ENCODE measurements at regions not wholly inside any gene's neighbourhood (a gene's known extent, or its start where the extent isn't known, plus 50 kb on each side); places are given as distances from the start of the nearest gene placed in this dataset.
"Not testable (repeated sequence)": the region's sequence is repeated elsewhere in the genome, so short reads cannot be mapped to it uniquely, and the experiment has no call there.

- ATAC-seq (ENCODE audit: low FRiP score in 2 of 2), result no peak
- no peak overlapping the region for H3K4me3 ChIP-seq
Observed at GRCh38 chr3:69613286-69613685, 126.0 kb upstream of the MITF start.

GRCh38 chr3:69612791-69613190, 126.5 kb upstream of the MITF start:
- Histone ChIP-seq H3K4me1 (no peaks in the 10 kb centered on the region), H3K27me3 (no peaks in the 10 kb centered on the region), H3K9me3 (no peaks in the 10 kb centered on the region), H3K36me3 (no peaks in the 10 kb centered on the region), H3K4me3 (no peak overlapping the region), H3K27ac (no peak overlapping the region)
- ATAC-seq (ENCODE audit: low FRiP score in 2 of 2) (no peak), DNase-seq (no peak)
- WGBS, 2 donors, result 61 to 64% methylated on average over 2 of the region's 2 CpGs
- TF ChIP-seq CTCF (IDR thresholded peaks at IDR 0.05), result no peak
- TF ChIP-seq POLR2AphosphoS5 (IDR thresholded peaks at IDR 0.05), result no peak
- TF ChIP-seq POLR2A (IDR thresholded peaks at IDR 0.05), result no peak
- no peak for TF ChIP-seq EP300 (IDR thresholded peaks at IDR 0.05)

More at GRCh38 chr3:69613286-69613685, 126.0 kb upstream of the MITF start:
- Histone ChIP-seq H3K27me3 (no peaks in the 10 kb centered on the region), H3K4me1 (no peaks in the 10 kb centered on the region), H3K9me3 (no peaks in the 10 kb centered on the region), H3K27ac (no peak overlapping the region), H3K36me3 (no peaks in the 10 kb centered on the region)
- no peak for DNase-seq
- no peak for TF ChIP-seq POLR2A (IDR thresholded peaks at IDR 0.05)
- no peak for TF ChIP-seq CTCF (IDR thresholded peaks at IDR 0.05)
- no peak for TF ChIP-seq EP300 (IDR thresholded peaks at IDR 0.05)
- TF ChIP-seq POLR2AphosphoS5 (IDR thresholded peaks at IDR 0.05), result no peak
- 87 to 94% methylated on average over 5 of the region's 5 CpGs for whole genome bisulfite sequencing, 2 donors

- H3K9me3 ChIP-seq; H3K36me3 ChIP-seq; H3K4me1 ChIP-seq; H3K27ac ChIP-seq; H3K27me3 ChIP-seq; DNase-seq; ATAC-seq (ENCODE audit: low FRiP score in 2 of 2); H3K4me3 ChIP-seq: not testable (repeated sequence)
- 68 to 91% methylated on average over 1 of the region's 1 CpG for whole genome bisulfite sequencing, 2 donors
Observed at GRCh38 chr3:69609566-69609965, 129.7 kb upstream of the MITF start.

- H3K4me1 ChIP-seq, result no peaks in the 10 kb centered on the region
- no peak for TF ChIP-seq EP300 (IDR thresholded peaks at IDR 0.05)
- no peak for TF ChIP-seq POLR2AphosphoS5 (IDR thresholded peaks at IDR 0.05)
- TF ChIP-seq CTCF (IDR thresholded peaks at IDR 0.05), result no peak
- H3K36me3 ChIP-seq, result no peaks in the 10 kb centered on the region
- WGBS, 2 donors, result 63 to 86% methylated on average over 4 of the region's 4 CpGs
- no peak for DNase-seq
- ATAC-seq (ENCODE audit: low FRiP score in 2 of 2), result no peak
- H3K4me3 ChIP-seq, result no peak overlapping the region
- H3K27me3 ChIP-seq, result no peaks in the 10 kb centered on the region
- no peaks in the 10 kb centered on the region for H3K9me3 ChIP-seq
- H3K27ac ChIP-seq, result no peak overlapping the region
Observed at GRCh38 chr3:69607466-69608305, 131.6 kb upstream of the MITF start.

GRCh38 chr3:69605867-69606266, 133.4 kb upstream of the MITF start:
- ATAC-seq (ENCODE audit: low FRiP score in 2 of 2) (no peak), DNase-seq (no peak)
- TF ChIP-seq POLR2AphosphoS5 (IDR thresholded peaks at IDR 0.05), result no peak
- no peak for TF ChIP-seq EP300 (IDR thresholded peaks at IDR 0.05)
- no peak for TF ChIP-seq CTCF (IDR thresholded peaks at IDR 0.05)
- TF ChIP-seq POLR2A (IDR thresholded peaks at IDR 0.05), result no peak
- Histone ChIP-seq H3K4me1 (no peaks in the 10 kb centered on the region), H3K27ac (no peak overlapping the region), H3K27me3 (no peaks in the 10 kb centered on the region), H3K4me3 (no peak overlapping the region), H3K36me3 (no peaks in the 10 kb centered on the region), H3K9me3 (no peaks in the 10 kb centered on the region)
- WGBS, 2 donors, result 79 to 88% methylated on average over 4 of the region's 4 CpGs
